RPMI7951 (cell line): ENCODE measurements at regions not wholly inside any gene's neighbourhood (a gene's known extent, or its start where the extent isn't known, plus 50 kb on each side); places are given as distances from the start of the nearest gene placed in this dataset.
A peak's percentile ranks its signal among the peaks of the same experiment; 100 is the strongest.
"Not testable (repeated sequence)": the region's sequence is repeated elsewhere in the genome, so short reads cannot be mapped to it uniquely, and the experiment has no call there.

Experiments
- DNase-seq: peaks from one replicate; pipeline ENCODE4 v3.0.0-alpha.2; 2012; ENCODE audit warnings: low read depth

DNA sequence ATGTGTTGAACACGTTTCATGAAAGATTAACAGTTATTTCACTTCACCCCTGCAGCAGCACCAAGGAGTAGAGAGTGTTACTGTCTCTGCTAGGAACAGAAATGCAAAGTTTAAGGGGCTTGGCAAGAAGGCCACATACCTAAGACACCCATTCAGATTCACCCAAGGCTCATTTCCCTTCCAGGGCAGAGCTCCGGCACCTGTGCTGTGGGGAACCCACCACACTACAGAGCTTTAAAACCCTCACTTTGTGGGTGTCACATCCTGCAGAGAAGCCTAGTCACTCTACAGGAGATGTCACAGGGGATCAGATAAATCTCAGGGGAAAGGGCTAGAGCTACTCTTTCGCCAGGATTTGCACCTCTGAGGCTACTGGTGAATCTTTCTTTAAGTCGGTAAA lies 176.1 kb upstream of the KLF6 start:
- no peak for DNase-seq

DNA sequence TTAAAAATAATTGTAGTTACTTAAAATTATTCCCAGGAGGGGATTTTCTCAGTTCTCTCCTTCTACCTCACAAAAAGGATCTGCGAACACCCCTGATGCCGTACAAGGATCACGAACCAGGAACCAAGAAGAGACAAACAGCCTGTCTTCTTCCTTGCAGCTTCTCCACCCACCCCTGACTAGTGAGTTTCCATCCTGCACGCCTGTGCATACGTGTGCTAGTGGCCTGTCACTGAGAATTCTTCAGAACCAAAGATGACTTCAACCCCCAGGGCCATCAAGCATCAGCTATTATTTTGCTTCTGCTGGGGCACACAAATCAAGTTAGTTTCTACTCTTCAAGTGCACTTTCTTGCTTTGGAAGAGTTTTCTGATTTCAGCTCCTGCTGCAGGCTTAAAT lies 175.5 kb upstream of the KLF6 start:
- no peak for DNase-seq

DNA sequence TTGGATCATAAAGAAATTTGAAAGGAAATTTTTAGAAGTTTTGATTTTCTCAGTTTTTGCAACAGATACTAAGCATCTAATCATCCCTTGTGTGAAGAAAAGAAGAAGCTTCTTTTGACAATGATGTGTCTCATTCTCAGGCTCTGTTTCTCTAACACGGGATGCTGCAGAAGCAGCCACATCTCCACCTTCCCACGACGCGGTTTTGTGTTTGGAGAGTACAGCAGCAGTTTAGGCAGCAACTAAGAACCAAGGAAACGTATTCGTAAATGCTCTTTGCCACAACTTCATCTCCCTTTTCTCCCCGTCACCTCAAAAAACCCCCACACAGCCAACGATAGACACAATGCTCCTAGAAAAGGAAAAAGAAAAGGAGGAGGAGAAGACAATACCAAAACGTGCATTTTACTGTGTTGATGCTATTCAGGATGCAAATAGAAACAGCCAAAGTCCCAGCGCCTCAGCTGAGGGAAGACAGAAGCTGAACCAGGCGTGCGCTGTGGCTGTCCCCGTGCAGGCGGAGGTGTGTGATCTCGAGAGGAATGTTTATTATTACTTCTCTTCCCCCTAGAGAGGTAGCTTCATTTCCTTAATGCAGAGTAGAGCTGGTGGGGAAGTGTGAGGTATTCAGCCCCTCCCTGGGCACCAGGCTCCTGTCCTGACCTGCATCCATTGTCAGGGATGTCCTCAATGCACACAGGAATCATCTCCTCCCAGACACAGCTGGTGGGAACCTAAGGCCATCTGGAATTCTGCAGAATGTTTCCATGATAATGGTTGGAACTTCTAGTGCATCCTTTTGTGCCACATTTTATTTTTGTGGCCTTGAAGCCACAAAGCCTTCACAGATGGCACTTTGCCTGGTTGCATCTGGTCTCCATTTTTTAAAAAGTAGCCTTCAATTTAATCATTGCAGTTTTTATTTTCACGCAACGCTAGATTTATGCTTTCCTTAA lies 174.6 kb upstream of the KLF6 start:
- DNase-seq = no peak

DNA sequence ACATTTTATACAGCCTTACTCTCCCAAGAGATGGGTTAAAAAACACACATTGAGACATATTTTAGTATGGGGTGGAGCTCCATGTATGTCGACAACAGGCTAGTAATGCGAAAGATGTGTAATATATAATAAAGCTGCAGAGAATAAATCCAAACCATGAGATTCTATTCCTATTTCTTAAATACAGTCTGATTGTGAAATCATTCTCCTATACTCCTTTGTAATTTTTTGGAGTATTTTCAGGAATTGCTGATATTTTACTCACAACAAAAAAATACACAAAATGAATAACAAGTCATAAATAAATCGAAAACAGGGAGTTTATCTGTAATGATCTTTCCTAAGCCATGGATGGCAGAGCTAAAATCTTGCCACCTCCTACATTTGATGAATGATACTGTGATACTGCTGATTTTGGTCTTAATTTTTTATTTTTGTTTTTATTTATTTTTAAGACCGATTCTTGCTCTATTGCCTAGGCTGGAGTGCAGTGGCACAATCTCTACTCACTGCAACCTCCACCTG lies 173.5 kb upstream of the KLF6 start:
- no peak for DNase-seq

DNA sequence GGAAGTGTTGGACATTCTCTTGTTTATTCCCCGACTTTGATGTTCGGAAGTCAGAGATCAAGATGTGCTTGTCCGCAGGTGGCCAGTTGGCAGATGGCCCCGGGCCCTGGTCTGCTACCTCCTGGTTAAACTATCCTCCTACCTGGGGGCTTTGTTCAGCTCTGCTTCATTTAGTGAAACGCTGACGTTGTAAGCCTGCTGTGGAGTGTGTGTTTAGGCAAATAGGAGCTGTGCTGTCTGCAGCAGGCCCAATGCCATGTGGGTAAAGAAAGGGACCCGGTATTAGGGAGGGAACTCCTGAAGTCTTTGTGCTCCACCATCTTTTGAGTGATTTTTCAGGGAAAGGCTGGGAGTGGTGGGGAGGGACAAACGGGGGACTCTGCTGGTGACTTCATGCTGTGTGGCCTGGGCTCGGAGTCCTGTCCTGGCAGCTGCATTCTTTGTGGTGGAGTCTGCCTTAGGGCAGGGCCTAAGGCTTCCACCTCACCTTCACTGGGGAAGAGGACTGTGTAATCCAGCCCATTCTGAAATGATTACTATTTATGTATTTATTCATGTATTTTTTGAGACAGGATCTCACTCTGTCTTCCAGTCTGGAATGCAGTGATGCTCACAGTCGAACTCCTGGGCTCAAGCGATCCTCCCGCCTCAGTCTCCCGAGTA lies 171.1 kb upstream of the KLF6 start:
- no peak for DNase-seq

DNA sequence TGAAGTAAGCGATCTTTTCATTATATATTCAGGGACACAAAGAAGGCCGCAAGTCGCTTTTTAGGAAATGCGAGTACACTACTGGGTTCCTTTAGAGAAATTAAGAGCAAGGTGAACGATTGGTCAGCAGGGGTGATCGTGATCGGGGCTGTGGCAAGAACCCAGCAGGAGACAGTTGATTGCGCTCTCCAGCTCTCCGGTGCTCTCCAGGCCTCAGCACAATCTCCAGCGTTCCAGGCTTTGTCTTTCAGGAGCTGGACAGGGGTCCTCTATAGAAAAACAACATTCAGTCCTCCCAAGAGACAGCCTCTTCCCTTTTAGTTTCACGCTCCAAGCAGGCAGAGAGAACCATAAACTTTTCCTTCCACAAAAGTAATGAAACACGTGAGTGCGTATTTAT lies 170.5 kb upstream of the KLF6 start:
- no peak for DNase-seq

DNA sequence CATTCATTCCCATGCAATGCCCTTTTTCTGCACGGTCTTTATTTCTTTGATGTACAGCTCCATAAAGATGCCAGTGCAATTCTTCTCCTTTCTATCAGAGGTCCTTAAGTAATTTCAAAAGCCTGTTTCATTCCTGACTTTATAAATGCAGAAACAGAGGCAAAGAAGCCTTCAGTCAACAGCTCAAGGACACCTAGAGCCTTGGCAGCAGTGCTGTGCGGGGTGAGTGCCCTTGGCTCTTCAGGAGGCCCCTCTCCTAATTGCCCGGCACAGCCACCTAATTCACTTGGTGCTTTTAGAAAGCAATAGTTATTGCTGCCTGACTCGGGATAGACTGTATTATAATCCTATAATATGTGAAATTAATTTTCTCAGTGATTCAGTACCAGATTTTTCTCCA lies 169.6 kb upstream of the KLF6 start:
- no peak for DNase-seq

DNA sequence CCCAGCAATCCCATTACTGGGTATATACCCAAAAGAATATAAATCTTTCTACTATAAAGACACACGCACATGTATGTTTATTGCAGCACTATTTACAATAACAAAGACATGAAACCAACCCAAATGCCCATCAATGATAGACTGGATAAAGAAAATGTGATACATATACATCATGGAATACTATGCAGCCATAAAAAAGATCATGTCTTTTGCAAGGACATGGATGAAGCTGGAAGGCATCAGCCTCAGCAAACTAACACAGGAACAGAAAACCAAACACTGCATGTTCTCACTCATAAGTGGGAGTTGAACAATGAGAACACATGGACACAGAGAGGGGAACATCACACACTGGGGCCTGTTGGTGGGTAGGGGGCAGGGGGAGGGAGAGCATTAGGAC lies 169.0 kb upstream of the KLF6 start:
- DNase-seq = not testable (repeated sequence)

DNA sequence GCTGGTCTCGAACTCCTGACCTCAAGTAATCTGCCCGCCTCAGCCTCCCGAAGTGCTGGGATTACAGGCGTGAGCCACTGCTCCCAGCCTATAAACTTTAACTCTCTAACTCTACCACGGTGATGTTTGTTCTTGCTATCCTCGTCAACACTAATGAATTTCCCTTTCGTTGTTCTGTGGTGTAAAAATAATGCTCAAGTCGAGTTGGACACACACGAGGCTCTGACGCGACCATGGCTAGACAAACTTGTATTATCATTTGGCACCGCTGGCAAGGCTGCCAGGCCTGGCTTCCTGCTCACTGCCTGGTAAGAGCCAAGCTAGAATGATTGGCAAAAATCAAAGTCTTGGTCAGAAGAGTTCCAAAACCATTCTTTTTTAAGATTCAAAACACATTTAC lies 167.0 kb upstream of the KLF6 start:
- DNase-seq = no peak

DNA sequence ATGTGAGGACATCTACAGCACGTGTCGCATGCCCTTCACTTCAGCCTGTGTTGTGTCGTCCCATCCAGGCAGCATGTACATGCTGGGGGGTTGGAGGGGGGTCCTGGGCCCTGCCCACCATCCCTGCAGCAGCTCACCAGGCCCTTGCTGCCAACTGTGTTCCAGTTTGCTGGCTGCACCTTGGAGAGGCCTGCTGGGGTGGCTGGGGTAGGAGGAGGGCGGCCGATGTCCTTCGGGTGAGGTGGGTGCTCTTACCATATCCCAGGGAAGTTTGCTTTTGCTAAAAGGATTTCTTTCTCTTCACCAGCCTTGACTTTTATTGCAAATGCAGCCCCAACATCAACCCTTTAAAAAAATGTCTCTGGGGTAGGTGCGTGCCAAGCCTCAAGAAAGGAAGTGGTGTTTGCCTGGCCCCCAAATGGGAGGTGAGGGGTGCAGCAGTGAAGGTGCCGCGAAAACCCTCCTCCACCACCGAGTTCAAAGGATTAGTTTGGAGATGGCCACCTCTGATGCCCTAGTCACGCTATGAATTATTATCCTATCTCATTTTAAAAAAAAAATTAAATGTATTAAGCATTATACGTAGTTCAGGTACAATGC lies 165.8 kb upstream of the KLF6 start:
- no peak for DNase-seq

DNA sequence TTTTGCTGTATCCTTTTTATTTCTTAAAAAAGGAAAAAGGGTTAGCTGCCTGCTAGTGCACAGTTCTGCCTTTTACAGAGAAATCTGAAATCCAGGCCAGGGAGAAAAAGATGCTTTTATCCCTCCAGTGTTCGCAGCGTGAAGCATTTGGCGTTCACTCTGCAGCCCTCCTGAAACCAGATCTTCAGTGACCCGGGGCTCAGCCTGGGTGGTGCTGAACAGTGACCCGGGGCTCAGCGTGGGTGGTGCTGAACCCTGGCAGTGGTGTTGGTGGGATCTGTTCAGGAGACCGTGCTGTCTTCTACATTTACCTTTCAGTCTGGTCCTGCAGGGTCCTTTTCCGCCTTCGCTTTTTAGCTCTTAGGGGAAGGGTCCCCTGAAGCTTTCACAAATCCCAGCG lies 164.7 kb upstream of the KLF6 start:
- no peak for DNase-seq

DNA sequence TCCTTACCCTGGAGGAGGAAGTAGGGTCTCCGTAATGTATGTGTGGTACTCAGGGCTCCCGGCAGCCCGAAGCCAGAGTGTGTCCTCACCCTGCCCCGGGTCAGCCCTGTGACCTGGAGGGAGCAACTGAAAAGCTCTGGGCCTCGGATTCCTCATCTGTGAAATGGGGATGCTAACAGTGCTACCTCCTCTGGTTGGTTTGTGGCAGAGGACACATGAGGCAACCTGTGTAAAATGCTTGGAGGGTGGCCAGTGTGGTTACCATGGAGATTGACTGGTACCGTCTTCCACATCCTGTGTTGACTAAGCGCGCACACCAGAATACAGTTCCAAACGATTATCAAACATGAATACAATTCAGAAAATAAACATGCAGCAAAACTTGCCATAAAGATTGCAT lies 163.8 kb upstream of the KLF6 start:
- DNase-seq = peak; percentile 57

DNA sequence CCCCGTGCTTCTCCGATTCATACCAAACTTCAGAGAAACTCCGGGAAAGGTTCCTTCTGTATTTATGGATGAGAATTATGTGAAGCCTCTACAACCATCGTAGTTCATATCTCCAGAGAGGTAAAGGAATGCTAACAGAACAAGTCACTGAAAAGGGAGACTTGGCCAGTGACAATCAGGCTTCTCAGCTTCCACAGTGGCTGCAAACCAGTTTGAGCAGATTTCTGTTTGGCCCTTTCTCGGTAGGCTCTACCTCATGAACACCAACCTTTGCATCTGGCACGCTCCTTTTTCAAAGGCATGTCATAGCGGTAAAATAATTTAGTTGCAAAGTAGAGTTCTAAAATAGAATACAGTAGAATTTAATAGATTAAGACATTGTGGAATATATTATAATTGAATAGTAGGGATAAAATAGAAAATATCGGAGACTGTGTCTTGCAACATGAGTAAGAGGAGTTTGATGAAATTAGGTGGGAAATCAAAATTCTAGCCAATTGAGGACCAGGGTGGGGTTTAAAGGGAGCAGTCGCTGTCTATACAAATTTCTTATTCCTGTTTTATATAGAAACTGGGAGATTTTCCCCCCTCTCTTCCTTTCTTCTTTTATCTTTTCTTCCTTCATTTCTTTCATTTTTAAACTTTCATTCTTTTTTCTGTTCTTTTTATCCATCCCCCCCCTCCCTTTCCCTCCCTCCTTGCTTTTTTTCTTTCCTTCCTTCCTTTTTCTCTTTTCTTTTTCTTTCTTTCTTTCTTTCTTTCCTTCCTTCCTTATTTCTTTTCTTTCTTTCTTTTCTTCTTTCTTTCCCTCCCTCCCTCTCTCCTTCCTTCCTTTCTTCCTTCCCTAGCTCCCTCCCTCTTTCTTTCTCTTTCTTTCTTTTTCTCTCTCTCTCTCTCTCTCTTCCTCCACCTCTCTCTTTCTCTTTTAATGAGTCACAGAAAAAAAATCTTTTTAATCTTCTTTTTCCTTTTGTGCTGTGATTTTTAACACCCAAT lies 161.5 kb upstream of the KLF6 start:
- no peak for DNase-seq

DNA sequence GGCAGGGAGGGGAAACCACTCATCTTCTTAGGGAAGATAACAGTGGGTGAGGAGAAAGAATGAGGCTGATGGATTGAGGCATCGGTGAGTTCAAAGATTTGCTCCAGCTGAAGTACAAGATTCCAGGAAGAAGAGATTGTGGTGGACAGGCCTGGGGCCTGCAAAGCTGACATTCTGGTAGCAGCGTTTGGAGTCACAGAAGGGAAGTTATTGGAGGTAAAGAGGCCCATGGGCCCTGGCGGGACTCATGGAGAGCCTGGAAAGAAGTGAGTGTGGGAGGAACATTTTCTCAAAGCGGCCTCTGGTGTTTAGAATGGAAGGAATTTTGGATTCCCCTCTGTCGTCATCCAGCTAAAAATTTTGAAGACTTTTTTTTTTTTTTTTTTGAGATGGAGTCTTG lies 160.0 kb upstream of the KLF6 start:
- DNase-seq = no peak

DNA sequence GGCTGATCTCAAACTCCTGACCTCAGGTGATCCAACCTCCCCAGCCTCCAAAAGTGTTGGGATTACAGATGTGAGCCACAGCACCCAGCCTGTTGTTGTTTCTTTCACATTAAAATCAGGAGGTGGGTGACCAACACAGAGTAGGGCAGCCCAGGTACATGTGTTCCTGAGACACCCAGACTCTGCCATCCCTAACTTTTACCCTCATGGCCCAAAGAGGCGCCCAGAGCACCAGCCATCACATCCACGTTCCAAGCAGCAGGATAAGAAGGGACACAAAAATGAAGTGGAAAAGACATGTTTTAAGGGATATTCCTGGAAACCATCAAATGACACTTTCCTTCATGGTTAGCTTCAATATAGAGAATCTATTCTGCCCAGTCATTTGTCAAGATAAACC lies 159.6 kb upstream of the KLF6 start:
- DNase-seq = no peak

DNA sequence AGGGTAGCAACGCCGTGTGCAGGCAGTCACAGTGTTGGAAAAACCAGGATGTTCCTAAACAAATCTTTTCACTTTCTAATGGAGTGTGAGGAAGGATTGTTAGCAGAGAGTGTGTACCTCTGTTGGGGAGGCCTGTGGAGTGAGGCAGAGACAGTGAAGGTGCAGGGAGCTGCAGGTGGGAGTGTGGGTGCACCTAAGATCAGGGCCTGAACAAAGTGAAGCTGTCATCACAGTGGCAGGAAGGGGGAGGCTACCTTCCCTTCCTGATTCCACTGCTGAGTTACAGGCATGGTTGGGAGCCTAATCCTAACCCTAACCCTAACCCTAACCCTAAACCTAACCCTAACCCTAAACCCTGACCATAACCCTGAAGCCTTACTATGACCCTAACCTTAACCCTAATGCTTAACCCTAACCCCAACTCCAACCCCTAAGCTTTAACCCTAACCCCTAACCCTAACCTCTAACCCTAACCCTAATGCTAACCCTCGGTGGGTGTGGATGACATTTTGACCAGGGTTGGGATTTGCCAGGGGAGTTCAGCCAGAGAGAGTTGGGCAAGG lies 158.8 kb upstream of the KLF6 start:
- DNase-seq = no peak

DNA sequence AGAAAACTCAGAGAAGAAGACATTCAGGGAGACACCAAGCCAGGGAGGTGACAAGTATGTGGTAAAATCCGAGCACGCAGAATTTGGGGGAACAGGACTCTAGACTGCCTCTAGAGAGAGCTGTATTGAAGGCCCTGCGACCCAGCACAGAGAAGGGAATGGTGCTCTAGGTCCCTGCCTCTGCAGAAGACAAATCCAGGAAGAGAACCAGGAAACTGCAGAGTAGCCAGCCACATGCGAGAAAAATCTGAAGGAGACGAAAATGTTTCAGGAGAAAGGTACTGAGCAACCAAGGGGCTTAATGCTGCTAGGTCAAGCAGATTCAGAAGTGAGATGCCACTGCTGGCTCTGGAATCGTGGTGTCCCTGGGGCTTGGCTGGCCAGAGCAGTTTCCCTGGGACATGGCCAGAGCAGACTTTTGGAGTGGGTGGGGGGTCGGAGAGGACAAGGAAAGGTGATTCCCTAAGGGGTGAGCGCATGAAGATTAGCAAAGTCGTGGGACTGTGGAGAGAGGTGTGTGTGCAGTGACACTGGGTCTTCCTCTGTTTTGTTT lies 158.0 kb upstream of the KLF6 start:
- DNase-seq = no peak

DNA sequence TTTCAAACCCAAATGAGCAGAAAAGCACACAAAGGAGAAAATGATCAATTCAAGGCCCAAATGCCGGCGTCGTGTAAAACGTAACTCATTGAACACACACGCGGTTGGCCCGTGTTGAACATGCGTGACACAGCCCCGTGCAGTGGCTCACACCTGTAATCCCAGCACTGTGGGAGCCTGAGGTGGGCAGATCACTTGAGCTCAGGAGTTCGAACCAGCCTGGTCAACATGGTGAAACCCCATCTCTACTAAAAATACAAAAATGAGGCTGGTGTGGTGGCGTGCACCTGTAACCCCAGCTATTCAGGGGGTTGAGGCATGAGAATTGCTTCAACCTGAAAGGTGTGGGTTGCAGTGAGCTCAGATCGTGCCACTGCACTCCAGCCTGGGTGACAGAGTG lies 156.7 kb upstream of the KLF6 start:
- DNase-seq = no peak

DNA sequence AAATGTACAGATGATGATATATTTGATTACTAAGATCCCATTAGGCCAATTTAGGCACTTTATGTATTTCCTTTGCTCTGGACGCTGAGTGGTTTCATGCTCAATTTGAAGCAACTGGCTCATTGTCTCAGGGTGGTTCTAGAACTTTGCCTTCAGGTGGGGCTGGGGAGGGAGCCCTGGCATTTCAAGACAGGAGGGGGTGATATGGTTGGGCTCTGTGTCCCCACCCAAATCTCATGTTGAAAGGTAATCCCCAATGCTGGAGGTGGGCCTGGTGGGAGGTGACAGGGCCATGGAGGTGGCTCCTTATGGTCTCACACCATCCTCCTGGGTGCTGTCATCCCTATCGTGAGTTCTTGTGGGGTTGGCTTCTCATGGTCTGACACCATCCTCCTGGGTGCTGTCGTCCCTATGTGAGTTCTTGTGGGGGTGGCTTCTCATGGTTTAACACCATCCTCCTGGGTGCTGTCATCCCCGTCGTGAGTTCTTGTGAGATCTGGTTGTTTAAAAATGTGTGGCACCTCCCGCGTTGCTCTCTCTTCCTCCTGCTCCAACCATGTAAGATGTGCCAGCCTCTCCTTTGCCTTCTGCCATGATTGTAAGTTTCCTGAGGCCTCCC lies 151.5 kb upstream of the KLF6 start:
- no peak for DNase-seq

DNA sequence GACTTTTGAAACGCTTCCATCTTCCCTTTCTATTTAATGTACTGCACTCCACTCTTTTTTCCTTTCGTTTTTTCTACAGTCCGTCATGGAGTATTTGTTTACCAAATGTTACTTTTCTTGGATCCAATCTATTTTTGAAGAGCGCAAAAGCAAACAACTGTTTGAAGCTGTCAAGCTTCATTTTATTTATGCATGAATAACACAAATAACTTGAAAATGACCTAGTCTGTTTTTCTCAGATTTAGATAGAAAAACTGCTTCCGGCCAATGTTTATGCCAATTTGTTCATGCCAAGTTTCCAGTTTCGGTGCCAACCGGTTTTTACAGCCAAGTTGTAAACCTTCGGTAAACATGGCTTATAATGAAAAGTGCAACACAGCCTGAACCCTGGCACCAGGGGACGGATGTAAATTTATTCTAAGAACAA lies 150.9 kb upstream of the KLF6 start:
- peak; percentile 30 for DNase-seq
